GM23338 (cell line): ENCODE measurements at regions not wholly inside any gene's neighbourhood (a gene's known extent, or its start where the extent isn't known, plus 50 kb on each side); places are given as distances from the start of the nearest gene placed in this dataset.

ENCODE experiments used
- ATAC-seq: fragments of 200-7000 bp; cut with Tn5 transposase; 3 replicates; pipeline ENCODE4 v1.9.1; 2020
- DNase-seq: peaks from one replicate; pipeline ENCODE4 v3.0.0-alpha.2; 2015; ENCODE audit warnings: low spot score
- H2AFZ ChIP-seq: fragments of 200-600 bp; sonication (generic); 2 replicates; pipeline ENCODE4 v1.8.0; 2016; ENCODE audit warnings: antibody characterized with exemption, mild to moderate bottlenecking, moderate library complexity
- H3F3A ChIP-seq: fragments of 200-600 bp; sonication (generic); replicated peaks from 2 replicates; pipeline ENCODE4 v1.8.0; 2017; ENCODE audit warnings: antibody characterized with exemption, mixed run types, low read depth
- H3K27ac ChIP-seq: fragments of 200-600 bp; sonication (generic); 2 replicates; pipeline ENCODE4 v1.6.1; 2016; ENCODE audit warnings: low read depth
- H3K27me3 ChIP-seq: fragments of 200-600 bp; sonication (generic); 2 replicates; pipeline ENCODE4 v1.8.0; 2016; ENCODE audit warnings: mild to moderate bottlenecking, mixed run types, moderate library complexity; ENCODE audit not compliant: insufficient read depth
- H3K36me3 ChIP-seq: fragments of 200-600 bp; sonication (generic); 2 replicates; pipeline ENCODE4 v1.8.0; 2016; ENCODE audit warnings: mild to moderate bottlenecking; ENCODE audit not compliant: insufficient read depth
- H3K4me1 ChIP-seq: fragments of 200-600 bp; sonication (generic); 2 replicates; pipeline ENCODE4 v1.8.0; 2016; ENCODE audit warnings: mild to moderate bottlenecking, moderate library complexity; ENCODE audit not compliant: insufficient read depth
- H3K4me2 ChIP-seq: fragments of 200-600 bp; sonication (generic); 2 replicates; pipeline ENCODE4 v1.7.1; 2017; ENCODE audit warnings: mixed run types
- H3K4me3 ChIP-seq: fragments of 200-600 bp; sonication (generic); 2 replicates; pipeline ENCODE4 v1.6.1; 2016; ENCODE audit warnings: mixed run types
- H3K79me2 ChIP-seq: fragments of 200-600 bp; sonication (generic); replicated peaks from 2 replicates; pipeline ENCODE4 v1.8.0; 2017; ENCODE audit warnings: mild to moderate bottlenecking; ENCODE audit not compliant: insufficient read depth
- H3K9me2 ChIP-seq: fragments of 200-600 bp; sonication (generic); 2 replicates; pipeline ENCODE4 v1.8.0; 2017; ENCODE audit not compliant: insufficient read depth
- H4K20me1 ChIP-seq: fragments of 200-600 bp; sonication (generic); replicated peaks from 2 replicates; pipeline ENCODE4 v1.8.0; 2017; ENCODE audit warnings: mild to moderate bottlenecking; ENCODE audit not compliant: insufficient read depth
- H3K27ac Mint-ChIP-seq: 2 replicates; pipeline ENCODE4 v1.8.0; 2020; ENCODE audit warnings: inconsistent platforms, mild to moderate bottlenecking, moderate library complexity, mixed read lengths
- H3K27me3 Mint-ChIP-seq: 3 replicates; pipeline ENCODE4 v1.8.0; 2022; ENCODE audit warnings: low read depth, mild to moderate bottlenecking, moderate library complexity, mixed read lengths, inconsistent platforms; ENCODE audit not compliant: insufficient read depth, poor library complexity
- H3K36me3 Mint-ChIP-seq: 3 replicates; pipeline ENCODE4 v1.8.0; 2021; ENCODE audit warnings: low read depth, mild to moderate bottlenecking, inconsistent platforms, moderate library complexity, mixed read lengths
- H3K4me1 Mint-ChIP-seq: 3 replicates; pipeline ENCODE4 v1.8.0; 2020; ENCODE audit warnings: mild to moderate bottlenecking, inconsistent platforms, mixed read lengths
- H3K4me3 Mint-ChIP-seq: 3 replicates; pipeline ENCODE4 v1.8.0; 2021; ENCODE audit warnings: moderate library complexity, mild to moderate bottlenecking, inconsistent platforms, mixed read lengths
- H3K9me3 Mint-ChIP-seq: 3 replicates; pipeline ENCODE4 v1.8.0; 2020; ENCODE audit warnings: moderate library complexity, mild to moderate bottlenecking, inconsistent platforms, mixed read lengths
- CTCF ChIP-seq, 2 experiments: fragments of 200-600 bp in 1 of 2; sonication (generic) in 1 of 2; conservative IDR thresholded peaks; 2 replicates each; pipeline versions ENCODE4 v1.5.1 to v1.6.1; 2016 to 2017; ENCODE audit warnings: antibody characterized with exemption in 2 of 2, low read depth in 2 of 2, mild to moderate bottlenecking in 2 of 2, moderate library complexity in 1 of 2
- EZH2 ChIP-seq: fragments of 200-600 bp; sonication (generic); IDR thresholded peaks from one replicate; pipeline ENCODE4 v1.8.0; 2017; ENCODE audit warnings: antibody characterized with exemption, mild to moderate bottlenecking, low read depth; ENCODE audit not compliant: unreplicated experiment
- POLR2AphosphoS5 ChIP-seq: IDR thresholded peaks from 2 replicates; pipeline ENCODE4 v1.6.1; 2016; ENCODE audit warnings: antibody characterized with exemption, low read depth
- REST ChIP-seq: IDR thresholded peaks from one replicate; pipeline ENCODE4 v1.6.1; 2018; ENCODE audit warnings: antibody characterized with exemption; ENCODE audit not compliant: unreplicated experiment
- STAT1 ChIP-seq: IDR thresholded peaks from one replicate; pipeline ENCODE4 v1.6.1; 2016; ENCODE audit warnings: antibody characterized with exemption; ENCODE audit not compliant: unreplicated experiment
- ZNF331 ChIP-seq: fragments of 250-450 bp; sonication (Bioruptor Pico); IDR thresholded peaks from 2 replicates; pipeline ENCODE4 v1.5.0; 2020; ENCODE audit warnings: low read depth, mild to moderate bottlenecking, moderate library complexity
- ZNF462 ChIP-seq: fragments of 250-450 bp; sonication (Bioruptor Pico); IDR thresholded peaks from 2 replicates; pipeline ENCODE4 v1.5.0; 2020; ENCODE audit warnings: mild to moderate bottlenecking, moderate library complexity

- Mint-ChIP-seq H3K4me1 (no peaks in the 10 kb centered on the region), H3K27ac (no peak overlapping the region), H3K36me3 (no peaks in the 10 kb centered on the region), H3K4me3 (no peak overlapping the region), H3K9me3 (no peaks in the 10 kb centered on the region), H3K27me3 (peaks cover 7% of the 10 kb centered on the region)
- no peak for ATAC-seq
- no peak overlapping the region for H3K27ac ChIP-seq
- no peak overlapping the region for H2AFZ ChIP-seq
- H3K79me2 ChIP-seq, result no peaks in the 10 kb centered on the region
- H3K36me3 ChIP-seq, result no peaks in the 10 kb centered on the region
- no peaks in the 10 kb centered on the region for H4K20me1 ChIP-seq
- 0 out of 2 replicates have a peak, but pooled peaks cover 4% of the 10 kb centered on the region for H3K27me3 ChIP-seq
- TF ChIP-seq EZH2, result no peak
- no peak for TF ChIP-seq ZNF462
- no peak for TF ChIP-seq POLR2AphosphoS5
- TF ChIP-seq CTCF (conservative IDR thresholded peaks at IDR 0.05; ENCODE audit: low read depth in 2 of 2), result no peak
- no peak for TF ChIP-seq REST
- no peak for TF ChIP-seq STAT1
- no peak for TF ChIP-seq ZNF331 (CRISPR knock-in tag)
- H3F3A ChIP-seq, result no peaks in the 10 kb centered on the region
- no peak overlapping the region for H3K4me3 ChIP-seq
- no peak overlapping the region for H3K4me2 ChIP-seq
- peaks cover 9% of the 10 kb centered on the region; the same call in 1 of the 2 replicates for H3K9me2 ChIP-seq
- 0 out of 2 replicates have a peak, but pooled peaks cover 3% of the 10 kb centered on the region for H3K4me1 ChIP-seq
- DNase-seq, result no peak
These were observed 128.4 kb upstream of the RAG2 start for GRCh38 chr11:36726420-36726819.
